Erythroblast (primary cell): ENCODE measurements at regions not wholly inside any gene's neighbourhood (a gene's known extent, or its start where the extent isn't known, plus 50 kb on each side); places are given as distances from the start of the nearest gene placed in this dataset.

ENCODE experiments used
- DNase-seq, 2 experiments: peaks; one replicate each; lab custom pipeline; 2025; lab: John Stamatoyannopoulos, UW
- GATA1 ChIP-seq: IDR thresholded peaks from 2 replicates; pipeline ENCODE4 v1.6.1; 2011; ENCODE audit warnings: low read depth, mild to moderate bottlenecking, control low read depth, low read length, moderate library complexity
- POLR2A ChIP-seq: IDR thresholded peaks from 2 replicates; pipeline ENCODE4 v1.6.1; 2011; ENCODE audit warnings: mild to moderate bottlenecking, low read length

DNA sequence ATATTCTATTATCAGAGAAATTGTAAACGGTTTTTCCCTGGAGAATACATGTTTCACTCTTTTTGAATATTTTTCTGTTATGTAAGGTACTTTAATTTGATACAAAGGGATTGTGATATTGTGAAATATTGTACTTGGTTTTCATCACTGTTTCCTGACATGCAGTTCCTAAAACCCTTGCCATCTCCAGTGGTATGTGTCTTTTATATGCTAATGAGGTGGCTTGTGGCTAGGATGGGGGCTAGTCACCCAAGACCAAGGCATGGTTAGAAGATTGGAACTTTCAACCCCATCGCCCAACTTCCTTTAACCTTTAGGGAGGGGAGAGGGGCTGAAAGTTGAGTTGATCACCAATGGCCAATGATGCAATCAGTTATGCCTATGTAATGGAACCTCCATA is 160.6 kb downstream of the TAF11L14 start:
- TF ChIP-seq POLR2A: no peak
- DNase-seq: no peak

- no peak for DNase-seq
- no peak for TF ChIP-seq POLR2A
Measured at GRCh38 chr5:17796142-17796541, 161.9 kb downstream of the TAF11L14 start.

- no peak for DNase-seq
- TF ChIP-seq GATA1 (no peak), POLR2A (no peak)
Measured at GRCh38 chr5:17796757-17797396, 162.6 kb downstream of the TAF11L14 start.

DNA sequence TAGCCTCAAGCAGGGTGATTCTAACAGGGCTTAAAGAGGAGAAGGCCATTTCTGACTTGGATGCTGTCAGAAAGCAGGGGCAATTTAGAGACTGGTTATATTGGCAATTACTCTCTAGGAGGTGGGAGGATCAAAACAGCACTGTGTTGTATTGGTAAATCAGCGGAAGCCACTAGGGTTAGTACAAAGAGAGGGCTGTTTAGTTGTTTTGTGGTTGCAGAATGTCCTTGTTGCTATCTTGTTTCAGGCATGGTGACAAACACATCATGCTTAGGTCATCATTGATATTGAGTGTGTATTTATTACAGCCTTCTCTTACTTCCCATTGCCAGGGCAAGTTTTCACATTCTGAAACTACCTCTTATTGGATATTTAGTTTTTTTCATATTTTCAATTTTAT is 165.3 kb downstream of the TAF11L14 start:
- DNase-seq: no peak
- TF ChIP-seq POLR2A: no peak
- TF ChIP-seq GATA1: no peak

DNA sequence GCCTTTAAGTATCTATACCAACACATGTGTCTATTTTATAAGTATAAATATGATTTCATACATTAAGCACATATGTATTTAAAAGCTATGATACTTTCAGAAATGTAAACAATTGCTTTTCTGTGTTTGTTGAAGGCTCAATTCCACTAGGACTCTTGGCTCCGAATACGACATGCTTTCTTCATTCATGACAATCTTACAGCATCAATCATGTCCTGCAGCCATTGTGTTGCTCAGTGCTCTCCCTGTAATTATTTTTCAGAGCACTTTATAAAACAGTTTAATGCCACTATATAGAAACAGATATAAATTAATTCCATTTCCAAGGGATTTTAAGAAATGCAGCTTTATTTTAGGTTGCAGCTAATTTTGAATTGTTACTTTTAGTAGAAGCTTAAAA is 167.3 kb downstream of the TAF11L14 start:
- TF ChIP-seq POLR2A: no peak
- TF ChIP-seq GATA1: no peak
- no peak for DNase-seq

DNA sequence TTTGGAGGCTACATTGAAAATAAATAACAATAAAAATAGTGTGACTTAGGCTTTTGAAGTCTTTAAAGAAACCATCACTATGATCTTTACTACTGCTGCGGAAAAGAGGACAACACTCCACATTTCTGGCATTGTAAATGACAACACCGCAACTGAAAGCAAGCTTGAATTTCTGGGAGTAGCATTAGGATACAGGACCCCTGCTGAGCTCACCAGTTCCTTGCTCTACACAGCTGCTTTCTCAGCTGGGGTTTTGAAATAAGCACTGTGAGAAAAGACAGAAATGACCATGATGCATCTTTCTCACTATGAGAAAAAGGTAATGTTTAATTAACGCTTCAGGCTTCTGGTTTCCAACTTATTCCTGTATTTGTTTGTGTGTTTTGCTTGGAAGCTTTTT is 168.0 kb downstream of the TAF11L14 start:
- DNase-seq: no peak
- no peak for TF ChIP-seq GATA1
- no peak for TF ChIP-seq POLR2A

- DNase-seq: no peak
- TF ChIP-seq POLR2A: no peak
- TF ChIP-seq GATA1: no peak
Measured at GRCh38 chr5:17803971-17804370, 169.7 kb downstream of the TAF11L14 start.

GRCh38 chr5:17805227-17805825 is 171.1 kb downstream of the TAF11L14 start:
- no peak for TF ChIP-seq POLR2A
- no peak for TF ChIP-seq GATA1

DNA sequence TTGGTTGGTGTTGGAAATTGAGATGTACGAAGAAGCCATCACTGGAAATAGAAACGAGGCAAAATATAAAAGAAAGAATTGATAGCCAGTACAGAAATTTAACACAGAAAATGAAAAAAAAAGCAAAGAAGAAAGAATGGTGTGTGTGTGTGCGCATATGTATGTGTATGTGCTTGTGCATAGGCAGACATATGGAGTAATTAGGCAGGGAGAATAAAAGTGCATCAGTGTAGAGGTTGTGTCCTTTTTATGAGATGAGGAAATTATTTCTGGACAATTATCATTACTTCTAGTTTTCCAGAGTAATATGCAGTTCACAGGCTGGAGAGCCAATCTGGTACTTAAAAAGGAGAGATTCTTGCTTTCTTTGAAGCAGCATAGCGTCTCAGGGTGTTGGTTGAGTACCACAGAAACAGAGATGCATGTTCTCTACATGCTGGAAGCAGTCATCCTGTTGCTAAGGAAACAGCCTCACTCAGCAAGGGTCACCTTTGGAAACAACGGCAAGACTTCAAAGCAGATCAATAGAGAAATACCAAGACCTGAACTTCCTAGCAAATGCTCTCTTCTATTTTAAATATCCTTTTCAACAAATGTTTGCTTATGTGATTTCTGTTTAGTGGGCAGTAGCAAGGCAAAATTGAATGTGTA is 172.7 kb downstream of the TAF11L14 start:
- TF ChIP-seq GATA1: no peak
- TF ChIP-seq POLR2A: no peak
- DNase-seq: no peak

More at GRCh38 chr5:17805227-17805825, 171.1 kb downstream of the TAF11L14 start:
- DNase-seq: no peak

- DNase-seq: no peak
- no peak for TF ChIP-seq POLR2A
- no peak for TF ChIP-seq GATA1
Measured at GRCh38 chr5:17808566-17808965, 174.3 kb downstream of the TAF11L14 start.

- TF ChIP-seq GATA1 (no peak), POLR2A (no peak)
- DNase-seq: no peak
Measured at GRCh38 chr5:17810734-17811133, 176.5 kb downstream of the TAF11L14 start.

DNA sequence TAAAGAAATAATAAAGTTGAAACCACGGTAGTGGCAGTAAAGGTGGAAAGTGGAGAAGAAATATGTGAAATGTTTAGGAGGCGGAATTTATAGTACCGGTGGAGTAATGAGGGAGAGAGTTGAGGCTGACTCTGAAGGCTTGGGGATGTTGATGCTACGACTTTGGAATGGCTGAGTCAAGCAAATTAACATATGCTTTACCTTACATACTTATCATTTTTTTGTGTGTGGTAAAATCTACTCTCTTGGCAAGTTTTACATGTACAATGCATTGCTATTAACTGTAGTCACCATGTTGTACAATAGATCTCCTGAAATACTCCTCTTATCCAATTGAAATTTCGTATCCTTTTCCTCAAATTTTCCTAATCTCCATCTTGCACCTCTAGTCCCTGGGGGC is 179.0 kb downstream of the TAF11L14 start:
- TF ChIP-seq GATA1: no peak
- no peak for DNase-seq

- TF ChIP-seq GATA1 (no peak), POLR2A (no peak)
Measured at GRCh38 chr5:17816505-17816904, 182.2 kb downstream of the TAF11L14 start.

GRCh38 chr5:17816944-17817343 is 182.7 kb downstream of the TAF11L14 start:
- no peak for DNase-seq
- TF ChIP-seq GATA1 (no peak), POLR2A (no peak)

More at GRCh38 chr5:17816505-17816904, 182.2 kb downstream of the TAF11L14 start:
- no peak for DNase-seq
